ENCODE measurements at regions not wholly inside any gene's neighbourhood (a gene's known extent, or its start where the extent isn't known, plus 50 kb on each side); places are given as distances from the start of the nearest gene placed in this dataset.
A peak's percentile ranks its signal among the peaks of the same experiment; 100 is the strongest.
"Not testable (repeated sequence)": the region's sequence is repeated elsewhere in the genome, so short reads cannot be mapped to it uniquely, and the experiment has no call there.

- no peak for DNase-seq
Measured at GRCh38 chr7:20466543-20467021, 135.9 kb downstream of the ITGB8 start.

DNA sequence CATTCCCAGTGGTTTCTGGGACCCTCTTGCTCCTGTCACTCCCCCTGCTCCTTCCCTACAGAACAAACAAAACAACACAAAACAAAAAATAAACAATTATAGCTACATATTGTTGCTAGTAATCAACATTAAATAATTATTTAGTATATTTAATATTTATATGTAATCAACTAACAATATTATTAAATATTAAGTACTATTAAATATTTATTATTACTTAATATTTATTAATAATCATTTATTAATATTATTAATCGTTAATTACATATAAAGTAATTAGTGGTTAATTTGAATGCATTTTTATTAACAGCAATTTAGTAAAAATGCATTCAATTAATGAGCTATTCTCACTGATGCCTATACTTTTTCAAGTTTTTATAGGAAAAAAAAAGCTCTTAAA, 139.4 kb downstream of the ITGB8 start:
- no peak for DNase-seq

DNA sequence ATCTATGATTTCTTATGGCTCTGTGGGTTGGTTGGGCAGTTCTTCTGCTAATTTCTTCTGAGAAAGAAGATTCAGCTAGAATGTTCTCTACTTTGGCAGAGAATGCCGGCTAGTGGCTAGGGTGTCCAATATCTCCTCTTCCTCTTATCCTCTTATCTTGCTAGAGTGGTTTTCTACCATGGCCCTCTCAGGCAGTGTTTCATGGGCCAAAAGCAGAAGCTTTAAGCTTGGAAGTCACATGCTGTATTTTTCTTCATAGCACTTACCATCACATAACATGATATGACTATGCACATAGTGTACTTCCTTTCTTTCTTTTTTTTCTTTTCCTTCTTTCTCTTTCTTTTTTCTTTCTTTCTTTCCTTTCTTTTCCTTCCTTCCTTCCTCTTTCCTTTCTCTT, 140.0 kb downstream of the ITGB8 start:
- DNase-seq, result no peak

DNA sequence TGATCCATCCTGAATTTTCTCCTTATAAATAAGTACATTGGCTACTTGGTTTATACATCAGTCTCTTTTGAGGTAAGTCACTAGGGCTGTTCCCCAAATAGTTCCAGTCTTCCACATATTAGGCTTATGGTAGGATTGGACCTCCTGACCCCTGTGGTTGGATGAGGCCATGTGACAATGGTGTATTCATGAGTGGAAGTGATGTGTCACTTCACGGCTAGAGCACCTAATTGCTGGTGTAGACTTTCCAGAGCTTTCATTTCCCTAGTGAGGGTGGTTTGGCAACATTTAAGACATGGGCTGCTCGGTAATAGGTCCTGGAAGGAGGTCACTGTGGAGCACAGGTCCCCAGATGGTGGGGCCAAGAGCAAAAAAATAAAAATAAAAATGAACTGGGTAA, 141.2 kb upstream of the ABCB5 start:
- DNase-seq, result no peak

DNA sequence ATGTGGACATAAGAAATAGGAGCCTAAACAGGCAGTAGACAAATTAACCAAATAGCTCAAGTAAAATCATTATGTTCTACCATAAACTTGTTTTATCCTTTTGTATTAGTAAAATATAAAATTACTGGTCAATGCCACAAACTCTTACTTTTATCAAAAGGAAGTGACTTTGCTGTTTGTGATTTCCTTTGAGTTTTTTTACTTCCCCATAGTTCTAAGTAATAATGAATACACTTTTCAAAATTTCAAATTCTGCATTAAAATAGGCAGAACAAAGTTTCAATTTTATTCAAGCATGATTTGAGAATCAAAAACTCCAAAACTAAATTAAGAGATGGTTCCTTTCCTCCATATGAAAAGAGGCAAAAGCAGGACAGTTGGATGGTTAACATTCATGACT, 139.7 kb upstream of the ABCB5 start:
- DNase-seq, result no peak

GRCh38 chr7:20477067-20477466, 138.4 kb upstream of the ABCB5 start:
- no peak for DNase-seq

DNA sequence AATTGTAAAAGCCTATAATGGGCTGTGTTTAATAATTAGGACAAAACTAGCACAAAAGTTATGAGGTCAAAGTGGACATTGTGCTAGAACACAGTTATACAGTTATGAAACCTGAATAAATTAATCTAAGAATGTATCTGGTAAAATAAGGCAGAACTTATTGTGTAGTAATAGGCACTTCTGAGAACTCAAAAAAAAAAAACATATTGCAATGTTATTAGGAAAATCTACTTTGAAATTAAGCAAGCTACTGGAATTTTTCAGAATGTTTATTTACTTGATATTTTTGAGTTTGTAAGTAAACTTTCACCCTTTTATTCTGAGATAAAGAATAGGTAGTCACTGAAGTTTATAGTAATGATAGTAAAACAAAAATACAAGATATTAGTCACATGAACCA, 135.8 kb upstream of the ABCB5 start:
- no peak for DNase-seq

DNA sequence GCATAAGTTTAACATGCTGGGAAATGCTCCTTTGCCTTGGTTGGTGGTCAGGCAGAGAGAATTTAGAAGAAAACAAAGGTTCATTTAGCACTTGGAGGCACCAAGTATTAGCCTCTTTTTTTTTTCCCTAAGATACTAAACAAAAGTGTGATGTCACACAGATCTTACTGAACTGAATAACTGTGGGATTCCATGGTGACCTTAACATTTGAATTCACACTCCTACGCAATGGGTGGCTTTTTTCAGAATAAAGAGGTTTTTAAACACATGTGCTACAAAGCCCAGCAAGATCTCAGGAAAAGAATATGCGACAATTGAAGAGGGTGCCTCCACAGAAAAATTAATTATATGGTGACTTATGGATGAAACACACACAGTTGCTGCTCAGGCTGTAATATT, 133.4 kb upstream of the ABCB5 start:
- DNase-seq, result no peak

GRCh38 chr7:20484356-20484755, 131.1 kb upstream of the ABCB5 start:
- DNase-seq, result no peak

- DNase-seq, result no peak
Measured at GRCh38 chr7:20488850-20489249, 126.6 kb upstream of the ABCB5 start.

GRCh38 chr7:20491284-20491683, 124.2 kb upstream of the ABCB5 start:
- DNase-seq, result no peak

- DNase-seq, result no peak
Measured at GRCh38 chr7:20494566-20494965, 120.9 kb upstream of the ABCB5 start.

- not testable (repeated sequence) for DNase-seq
Measured at GRCh38 chr7:20501473-20501872, 114.0 kb upstream of the ABCB5 start.

DNA sequence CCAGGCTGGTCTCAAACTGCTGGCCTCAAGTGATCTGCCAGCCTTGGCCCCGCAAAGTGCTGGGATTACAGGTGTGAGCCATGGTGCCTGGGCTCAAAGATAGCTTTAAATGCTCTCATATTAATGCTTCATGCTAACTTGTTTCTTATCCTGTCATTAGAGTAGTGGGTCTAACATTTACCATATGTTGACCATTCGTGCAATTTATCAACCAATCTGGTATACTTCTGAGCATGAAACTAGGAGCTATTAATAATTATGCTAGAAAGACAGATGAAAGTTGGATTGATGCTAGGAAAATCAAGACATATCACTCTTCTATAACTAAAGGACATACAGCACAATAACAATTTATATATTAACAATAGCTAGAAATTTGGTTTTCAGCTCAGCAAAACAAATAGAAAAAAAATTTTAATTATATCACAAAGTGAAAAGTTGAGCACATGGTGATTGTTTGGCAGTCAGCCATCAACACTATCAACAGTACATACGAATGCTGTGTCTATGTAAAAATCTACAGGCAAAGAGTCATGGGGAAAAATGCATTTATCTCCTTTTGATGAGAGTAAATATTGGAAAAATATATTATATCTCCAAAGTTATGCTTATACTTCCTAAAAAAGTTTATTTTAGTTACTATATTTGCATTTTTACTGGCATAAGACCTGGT, 112.1 kb upstream of the ABCB5 start:
- no peak for DNase-seq

GRCh38 chr7:20504060-20504459, 111.4 kb upstream of the ABCB5 start:
- no peak for DNase-seq

DNA sequence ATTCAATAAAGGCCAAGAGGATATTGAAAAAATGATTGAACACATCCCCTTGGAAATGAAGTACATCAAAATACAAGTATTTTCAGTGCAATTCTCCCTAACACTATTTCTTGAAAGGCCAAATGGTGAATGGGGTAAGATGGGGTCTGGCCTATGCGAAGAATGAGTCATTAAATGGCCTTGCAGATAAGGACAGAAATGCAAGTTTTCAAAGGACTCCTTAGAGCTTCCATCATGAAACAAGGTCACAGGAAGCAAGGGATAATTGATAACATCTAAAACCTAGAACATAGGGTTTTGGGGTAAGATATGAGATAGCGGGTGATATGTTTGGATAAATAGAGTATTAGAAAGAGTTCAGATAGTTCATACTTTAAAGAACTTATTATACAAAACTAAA, 109.3 kb upstream of the ABCB5 start:
- no peak for DNase-seq

GRCh38 chr7:20507157-20507556, 108.3 kb upstream of the ABCB5 start:
- no peak for DNase-seq

GRCh38 chr7:20508109-20508508, 107.4 kb upstream of the ABCB5 start:
- no peak for DNase-seq

DNA sequence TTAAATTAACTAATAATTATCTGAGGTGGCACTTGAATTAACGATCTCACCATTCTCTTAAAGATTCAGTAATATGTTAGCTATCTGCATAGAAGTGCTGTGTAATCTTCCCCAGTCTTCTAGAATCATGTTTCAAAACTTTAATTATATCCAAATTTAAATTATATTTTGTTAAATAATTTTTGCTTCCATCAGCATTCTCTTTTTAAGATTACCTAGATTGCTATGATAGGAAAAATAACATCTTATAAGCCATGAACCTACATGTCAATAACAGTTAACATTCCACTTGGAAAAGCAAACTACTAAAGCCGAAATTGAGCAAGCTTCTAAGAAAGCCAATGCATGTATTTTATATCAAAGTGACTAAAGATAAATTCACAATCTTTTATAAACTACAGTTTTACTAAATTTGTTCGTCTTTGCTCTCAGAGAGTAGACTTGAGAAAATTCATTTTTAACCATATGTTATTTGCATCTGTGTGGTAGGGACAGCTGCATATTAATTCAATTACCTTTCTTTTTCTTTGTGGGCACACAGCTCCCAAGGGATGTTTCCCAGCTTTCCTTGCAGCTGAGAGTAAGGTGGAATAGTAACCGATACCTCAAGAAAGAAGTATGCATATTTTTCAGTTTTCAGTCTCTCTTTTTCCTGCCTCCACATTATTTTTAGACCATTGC, 105.4 kb upstream of the ABCB5 start:
- DNase-seq, result no peak

DNA sequence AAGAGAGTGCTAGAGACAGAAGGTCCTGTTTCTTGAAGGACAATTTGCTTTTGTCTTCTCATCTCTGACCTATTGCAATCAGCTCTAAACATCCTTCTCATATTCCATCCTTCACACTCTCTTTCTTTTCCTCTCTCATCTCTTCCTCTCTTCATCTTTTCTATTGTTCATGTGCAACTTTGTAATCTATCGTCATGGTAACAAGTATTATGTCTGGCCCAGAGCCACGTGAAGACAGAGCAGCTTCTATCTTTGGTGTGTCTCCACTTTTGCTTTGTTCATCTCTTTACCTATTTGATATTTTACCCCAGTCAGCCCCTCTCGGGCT, 104.9 kb upstream of the ABCB5 start:
- DNase-seq, result no peak

- DNase-seq, result no peak
Measured at GRCh38 chr7:20513341-20513740, 102.1 kb upstream of the ABCB5 start.

GRCh38 chr7:20513897-20514296, 101.6 kb upstream of the ABCB5 start:
- no peak for DNase-seq

DNA sequence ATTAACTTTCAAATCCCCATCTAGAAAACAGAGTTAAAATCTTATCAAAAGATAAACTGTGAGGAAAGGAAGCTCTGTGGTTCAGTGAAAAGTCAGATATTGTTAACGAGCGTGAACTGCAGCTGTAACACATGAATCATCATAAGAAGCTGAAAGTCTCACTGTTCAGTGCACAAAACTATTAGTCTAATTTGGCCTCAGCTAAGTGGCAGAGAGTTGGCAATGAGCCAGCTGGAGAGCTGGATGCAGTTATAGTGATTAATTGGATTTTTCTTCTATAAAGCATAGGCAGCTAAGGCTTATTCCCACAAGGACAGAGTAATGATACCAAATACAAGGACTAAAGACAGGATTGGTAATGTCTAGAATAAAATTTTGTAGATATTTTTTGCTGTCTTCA, 101.1 kb upstream of the ABCB5 start:
- peak; percentile 91 for DNase-seq

DNA sequence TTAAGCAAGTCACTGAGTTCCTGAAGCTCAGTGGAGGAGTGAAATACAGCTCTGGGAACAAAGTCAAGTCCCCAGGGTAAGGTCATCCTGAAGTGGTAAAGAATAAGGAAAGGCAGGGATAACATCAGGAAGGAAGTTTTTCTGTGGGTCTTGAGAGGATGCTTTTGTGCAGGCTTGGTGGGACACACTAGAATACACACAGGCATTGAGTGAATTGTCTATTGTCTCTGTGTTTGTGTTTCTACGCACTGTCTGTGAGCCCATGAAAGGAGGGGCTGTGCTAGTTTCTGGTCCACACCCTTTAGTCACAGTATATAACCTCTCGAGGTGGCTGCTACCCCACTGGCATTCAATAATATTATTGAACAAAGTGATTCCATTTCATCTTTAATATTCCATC, 95.8 kb upstream of the ABCB5 start:
- DNase-seq, result no peak

GRCh38 chr7:20520530-20520929, 94.9 kb upstream of the ABCB5 start:
- no peak for DNase-seq
